H9 (cell line): ENCODE measurements at regions not wholly inside any gene's neighbourhood (a gene's known extent, or its start where the extent isn't known, plus 50 kb on each side); places are given as distances from the start of the nearest gene placed in this dataset.

Experiments used
- DNase-seq: peaks from one replicate; pipeline ENCODE4 v3.0.0-alpha.2; 2017
- H2AFZ ChIP-seq: one replicate; pipeline ENCODE4 v1.6.1; 2013; ENCODE audit warnings: mild to moderate bottlenecking, low read length, control low read depth, moderate library complexity
- H2AK5ac ChIP-seq: 2 replicates; pipeline ENCODE4 v1.6.1; 2013; ENCODE audit warnings: low read length, control low read depth, mixed read lengths; ENCODE audit not compliant: insufficient read length
- H2BK120ac ChIP-seq: one replicate; pipeline ENCODE4 v1.6.1; 2013; ENCODE audit warnings: low read depth, mild to moderate bottlenecking, low read length, control low read depth, inconsistent platforms; ENCODE audit not compliant: poor library complexity, severe bottlenecking
- H2BK12ac ChIP-seq: 2 replicates; pipeline ENCODE4 v1.6.1; 2013; ENCODE audit warnings: low read length, control low read depth, mixed read lengths, low read depth; ENCODE audit not compliant: insufficient read length
- H2BK15ac ChIP-seq: 2 replicates; pipeline ENCODE4 v1.6.1; 2013; ENCODE audit warnings: low read depth, low read length, control low read depth
- H2BK20ac ChIP-seq: one replicate; pipeline ENCODE4 v1.6.1; 2013; ENCODE audit warnings: low read depth, mild to moderate bottlenecking, low read length, control low read depth, inconsistent platforms; ENCODE audit not compliant: poor library complexity, severe bottlenecking
- H2BK5ac ChIP-seq: 2 replicates; pipeline ENCODE4 v1.6.1; 2013; ENCODE audit warnings: low read length, control low read depth, mixed read lengths; ENCODE audit not compliant: insufficient read length
- H3K14ac ChIP-seq: 2 replicates; pipeline ENCODE4 v1.6.1; 2013; ENCODE audit warnings: low read length, control low read depth; ENCODE audit not compliant: insufficient read depth
- H3K18ac ChIP-seq: 2 replicates; pipeline ENCODE4 v1.6.1; 2013; ENCODE audit warnings: low read depth, mild to moderate bottlenecking, mixed read lengths, low read length, control low read depth; ENCODE audit not compliant: insufficient read length
- H3K23ac ChIP-seq: 2 replicates; pipeline ENCODE4 v1.6.1; 2013; ENCODE audit warnings: low read length, control low read depth, mixed read lengths, low read depth; ENCODE audit not compliant: insufficient read length
- H3K23me2 ChIP-seq: 2 replicates; pipeline ENCODE4 v1.6.1; 2013; ENCODE audit warnings: low read depth, mild to moderate bottlenecking, mixed read lengths, low read length, control low read depth; ENCODE audit not compliant: insufficient read length, poor library complexity, severe bottlenecking
- H3K27ac ChIP-seq: 2 replicates; pipeline ENCODE4 v1.5.1; 2013; ENCODE audit warnings: low read length, control low read depth, mixed read lengths, low read depth; ENCODE audit not compliant: insufficient read length
- H3K27me3 ChIP-seq: 2 replicates; pipeline ENCODE4 v1.6.1; 2013; ENCODE audit warnings: low read length, control low read depth, inconsistent platforms; ENCODE audit not compliant: insufficient read depth
- H3K4ac ChIP-seq: 2 replicates; pipeline ENCODE4 v1.6.1; 2013; ENCODE audit warnings: low read depth, mild to moderate bottlenecking, control low read depth, inconsistent platforms, low read length, moderate library complexity
- H3K4me1 ChIP-seq: 2 replicates; pipeline ENCODE4 v1.6.1; 2013; ENCODE audit warnings: low read length, control low read depth, inconsistent platforms; ENCODE audit not compliant: insufficient read depth
- H3K4me2 ChIP-seq: 2 replicates; pipeline ENCODE4 v1.6.1; 2013; ENCODE audit warnings: low read length, control low read depth, mixed read lengths; ENCODE audit not compliant: insufficient read length, insufficient read depth
- H3K56ac ChIP-seq: 2 replicates; pipeline ENCODE4 v1.6.1; 2013; ENCODE audit warnings: low read depth, mild to moderate bottlenecking, mixed read lengths, low read length, control low read depth; ENCODE audit not compliant: insufficient read length
- H3K79me1 ChIP-seq: 2 replicates; pipeline ENCODE4 v1.6.1; 2013; ENCODE audit warnings: low read depth, mild to moderate bottlenecking, moderate library complexity, low read length, control low read depth, inconsistent platforms; ENCODE audit not compliant: insufficient read depth, poor library complexity, severe bottlenecking
- H3K79me2 ChIP-seq: 2 replicates; pipeline ENCODE4 v1.6.1; 2013; ENCODE audit warnings: low read length, control low read depth, inconsistent platforms; ENCODE audit not compliant: insufficient read depth
- H3K9ac ChIP-seq: 2 replicates; pipeline ENCODE4 v1.6.1; 2013; ENCODE audit warnings: low read length, control low read depth, mixed read lengths; ENCODE audit not compliant: insufficient read length; ENCODE audit errors: extremely low read depth
- H3K9me3 ChIP-seq: one replicate; pipeline ENCODE4 v1.6.1; 2013; ENCODE audit warnings: low read depth, low read length, inconsistent platforms; ENCODE audit not compliant: control insufficient read depth
- H3T11ph ChIP-seq: one replicate; pipeline ENCODE4 v1.6.1; 2013; ENCODE audit warnings: mild to moderate bottlenecking, low read length, control low read depth, inconsistent platforms
- H4K20me1 ChIP-seq: one replicate; pipeline ENCODE4 v1.6.1; 2013; ENCODE audit not compliant: control insufficient read depth, insufficient read length, insufficient read depth
- H4K5ac ChIP-seq: 2 replicates; pipeline ENCODE4 v1.6.1; 2013; ENCODE audit warnings: low read depth, mild to moderate bottlenecking, mixed read lengths, low read length, control low read depth; ENCODE audit not compliant: insufficient read length
- H4K8ac ChIP-seq: replicated peaks from 2 replicates; pipeline ENCODE4 v1.6.1; 2013; ENCODE audit warnings: low read length, control low read depth, mixed read lengths, low read depth; ENCODE audit not compliant: insufficient read length
- H4K91ac ChIP-seq: 2 replicates; pipeline ENCODE4 v1.6.1; 2013; ENCODE audit warnings: low read depth, mild to moderate bottlenecking, moderate library complexity, mixed read lengths, low read length, control low read depth; ENCODE audit not compliant: insufficient read length
- H3K27ac Mint-ChIP-seq, 3 experiments: 2 replicates in 2 of 3; 3 replicates in 1 of 3; pipeline ENCODE4 v1.8.0; 2020 to 2021; ENCODE audit warnings: mixed read lengths in 3 of 3, mild to moderate bottlenecking in 1 of 3, moderate library complexity in 1 of 3
- H3K27me3 Mint-ChIP-seq: 2 replicates; pipeline ENCODE4 v1.8.0; 2021; ENCODE audit warnings: low read depth, mild to moderate bottlenecking, moderate library complexity, mixed read lengths
- H3K36me3 Mint-ChIP-seq, 3 experiments: 2 replicates in 2 of 3; 3 replicates in 1 of 3; pipeline ENCODE4 v1.8.0; 2020 to 2021; ENCODE audit warnings: low read depth in 3 of 3, mixed read lengths in 3 of 3; ENCODE audit not compliant: insufficient read depth in 1 of 3
- H3K4me1 Mint-ChIP-seq, 2 experiments: 2 replicates each; pipeline ENCODE4 v1.8.0; 2020; ENCODE audit warnings: mixed read lengths in 2 of 2
- H3K4me3 Mint-ChIP-seq, 2 experiments: 2 replicates in 1 of 2; 3 replicates in 1 of 2; pipeline ENCODE4 v1.8.0; 2020 to 2021; ENCODE audit warnings: mild to moderate bottlenecking in 2 of 2, mixed read lengths in 2 of 2, moderate library complexity in 1 of 2
- H3K9me3 Mint-ChIP-seq, 2 experiments: 2 replicates in 1 of 2; 3 replicates in 1 of 2; pipeline ENCODE4 v1.8.0; 2020; ENCODE audit warnings: mild to moderate bottlenecking in 2 of 2, mixed read lengths in 2 of 2, moderate library complexity in 1 of 2
- WGBS: extraction: QIAGEN DNeasy Blood & Tissue Kit; methylation state at CpG from one replicate; pipeline ENCODE4 v1.1.7; 2013; ENCODE audit warnings: missing lambda C conversion rate, low lambda C conversion rate, mixed read lengths; ENCODE audit not compliant: insufficient read length; ENCODE audit errors: extremely low coverage; 5-methylcytosine and 5-hydroxymethylcytosine counted together
- TF ChIP-seq, protein P1 (sequence below): fragments of 200-600 bp; sonication (generic); conservative IDR thresholded peaks from 3 replicates; pipeline ENCODE4 v1.8.0; 2021; ENCODE audit warnings: antibody characterized with exemption, mild to moderate bottlenecking

DNA sequence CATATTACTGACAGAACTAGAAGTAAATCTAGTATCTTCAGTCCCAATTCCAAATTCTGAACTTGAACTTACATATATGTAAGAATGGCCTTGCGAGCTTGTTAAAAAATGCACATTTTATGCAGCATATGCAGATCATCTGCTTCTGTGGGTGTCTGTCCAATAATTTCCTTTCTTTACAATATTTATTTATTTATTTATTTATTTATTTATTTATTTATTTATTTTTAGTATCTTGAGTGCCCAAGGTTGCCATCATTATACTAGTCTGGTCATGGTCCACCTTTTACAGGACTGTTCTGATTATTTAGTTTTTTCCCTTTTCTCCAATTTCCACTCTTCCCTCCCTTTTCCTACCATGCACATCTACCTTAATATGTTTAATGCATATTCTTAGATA is 528.4 kb downstream of the COL12A1 start:
- TF ChIP-seq, protein P1, sequence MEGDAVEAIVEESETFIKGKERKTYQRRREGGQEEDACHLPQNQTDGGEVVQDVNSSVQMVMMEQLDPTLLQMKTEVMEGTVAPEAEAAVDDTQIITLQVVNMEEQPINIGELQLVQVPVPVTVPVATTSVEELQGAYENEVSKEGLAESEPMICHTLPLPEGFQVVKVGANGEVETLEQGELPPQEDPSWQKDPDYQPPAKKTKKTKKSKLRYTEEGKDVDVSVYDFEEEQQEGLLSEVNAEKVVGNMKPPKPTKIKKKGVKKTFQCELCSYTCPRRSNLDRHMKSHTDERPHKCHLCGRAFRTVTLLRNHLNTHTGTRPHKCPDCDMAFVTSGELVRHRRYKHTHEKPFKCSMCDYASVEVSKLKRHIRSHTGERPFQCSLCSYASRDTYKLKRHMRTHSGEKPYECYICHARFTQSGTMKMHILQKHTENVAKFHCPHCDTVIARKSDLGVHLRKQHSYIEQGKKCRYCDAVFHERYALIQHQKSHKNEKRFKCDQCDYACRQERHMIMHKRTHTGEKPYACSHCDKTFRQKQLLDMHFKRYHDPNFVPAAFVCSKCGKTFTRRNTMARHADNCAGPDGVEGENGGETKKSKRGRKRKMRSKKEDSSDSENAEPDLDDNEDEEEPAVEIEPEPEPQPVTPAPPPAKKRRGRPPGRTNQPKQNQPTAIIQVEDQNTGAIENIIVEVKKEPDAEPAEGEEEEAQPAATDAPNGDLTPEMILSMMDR = no peak
- Mint-ChIP-seq H3K27ac (no peak overlapping the region), H3K27me3 (no peaks in the 10 kb centered on the region; the same call in 1 of the 2 replicates)

More for the DNA sequence above, 528.4 kb downstream of the COL12A1 start:
- no peak overlapping the region for H4K91ac ChIP-seq
- H2AK5ac ChIP-seq = no peak overlapping the region
- no peak overlapping the region for H2BK120ac ChIP-seq
- no peaks in the 10 kb centered on the region for H3K4me1 Mint-ChIP-seq
- H3K56ac ChIP-seq = no peak overlapping the region
- H4K20me1 ChIP-seq = no peaks in the 10 kb centered on the region
- H3K4me2 ChIP-seq = no peak overlapping the region
- DNase-seq = no peak
- H4K5ac ChIP-seq = no peak overlapping the region
- no peaks in the 10 kb centered on the region for H3K23me2 ChIP-seq
- H2AFZ ChIP-seq = no peak overlapping the region
- H3K9ac ChIP-seq = no peak overlapping the region
- H3K9me3 Mint-ChIP-seq = peaks cover 2 to 7% of the 10 kb centered on the region in 2 experiments; a peak in 4 of 5 replicates
- H3K27me3 ChIP-seq = no peaks in the 10 kb centered on the region
- no peak overlapping the region for H2BK5ac ChIP-seq
- no peak overlapping the region for H3K27ac ChIP-seq
- no peaks in the 10 kb centered on the region for H3K4me1 ChIP-seq
- WGBS = no CpG with 5 or more reads among the region's 1 CpG
- no peaks in the 10 kb centered on the region for H3K9me3 ChIP-seq
- no peak overlapping the region for H3T11ph ChIP-seq
- no peak overlapping the region for H4K8ac ChIP-seq
- no peak overlapping the region for H3K23ac ChIP-seq
- H2BK15ac ChIP-seq = no peak overlapping the region
- H3K18ac ChIP-seq = no peak overlapping the region
- H3K36me3 Mint-ChIP-seq = peaks cover 0 to 4% (median 0%) of the 10 kb centered on the region in 3 experiments; a peak in 1 of 7 replicates
- no peak overlapping the region for H2BK12ac ChIP-seq
- no peak overlapping the region for H3K14ac ChIP-seq
- no peaks in the 10 kb centered on the region for H3K79me2 ChIP-seq
- H3K4me3 Mint-ChIP-seq = no peak overlapping the region
- no peaks in the 10 kb centered on the region for H3K79me1 ChIP-seq
- H3K4ac ChIP-seq = no peak overlapping the region
- no peak overlapping the region for H2BK20ac ChIP-seq
